ENCODE measurements at regions not wholly inside any gene's neighbourhood (a gene's known extent, or its start where the extent isn't known, plus 50 kb on each side); places are given as distances from the start of the nearest gene placed in this dataset.
"Not testable (repeated sequence)": the region's sequence is repeated elsewhere in the genome, so short reads cannot be mapped to it uniquely, and the experiment has no call there.

DNA sequence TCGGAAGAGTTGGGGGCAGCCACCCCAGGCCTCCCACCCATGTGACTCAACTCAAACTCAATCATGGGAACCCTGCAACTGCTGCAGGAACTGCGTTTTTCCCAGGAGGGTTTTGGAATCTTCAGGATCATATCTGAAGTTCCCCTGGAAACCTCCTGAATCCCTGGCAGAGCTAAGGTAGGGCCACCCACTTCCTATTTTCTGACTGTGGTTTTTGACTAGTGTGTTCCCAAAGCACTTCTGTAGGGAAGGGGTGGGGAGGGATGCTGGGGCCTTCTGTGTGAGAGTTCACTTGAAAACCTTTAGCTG is 127.6 kb upstream of the UNC5B start:
- H3K9ac ChIP-seq (ENCODE audit: low read length in 5 of 5) = no peak overlapping the region
- no peak overlapping the region for H3K4me3 ChIP-seq (ENCODE audit: low read depth in 1 of 5, low read length in 5 of 5)
- no peaks in the 10 kb centered on the region for H3K4me1 ChIP-seq (ENCODE audit: control insufficient read depth in 5 of 5, insufficient read depth in 5 of 5, low read length in 5 of 5)

DNA sequence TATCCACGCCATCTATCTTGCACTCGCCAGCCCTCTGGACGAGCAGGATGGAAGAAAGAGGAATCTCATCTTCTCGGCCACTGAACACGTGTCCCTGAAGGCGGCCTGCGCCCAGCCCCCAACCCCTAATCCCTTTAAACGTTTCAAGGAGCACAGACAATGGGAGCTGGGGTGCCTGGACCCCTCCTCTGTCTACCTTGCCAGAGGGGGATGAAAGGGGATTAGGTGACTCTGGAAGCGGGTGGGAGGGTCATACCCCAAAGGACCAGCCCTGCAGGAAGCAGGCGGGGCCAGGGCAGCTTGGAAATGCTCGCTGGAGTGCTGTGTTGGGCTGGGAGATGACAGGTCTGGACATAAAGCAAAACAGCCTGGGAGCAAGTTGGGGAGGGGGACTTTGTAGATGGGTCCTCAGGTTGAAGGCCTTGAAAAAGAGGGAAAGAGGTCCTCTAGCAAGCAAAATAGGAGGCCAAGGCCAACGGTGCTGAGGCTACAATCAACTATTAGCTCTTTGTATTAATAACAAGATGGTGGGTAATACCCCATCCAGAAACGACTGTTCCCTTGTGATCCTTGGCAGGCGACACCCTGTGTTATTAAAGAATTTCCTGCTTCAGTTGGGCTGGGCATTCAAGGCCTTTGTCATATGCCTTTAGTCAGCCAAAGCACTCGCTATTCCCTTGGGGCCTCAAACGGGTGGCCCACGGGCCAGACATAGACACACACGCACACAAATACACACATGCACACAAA is 126.5 kb upstream of the UNC5B start:
- Histone ChIP-seq H3K4me3 (ENCODE audit: low read depth in 1 of 5, low read length in 5 of 5) (no peak overlapping the region), H3K27me3 (ENCODE audit: control insufficient read depth in 5 of 5, insufficient read depth in 4 of 5, low read length in 5 of 5) (peaks cover 0 to 19% (median 8%) of the 10 kb centered on the region in 5 donors), H3K9me3 (ENCODE audit: control insufficient read depth in 5 of 5, low read length in 5 of 5) (no peaks in the 10 kb centered on the region), H3K9ac (ENCODE audit: low read length in 5 of 5) (no peak overlapping the region), H3K27ac (ENCODE audit: low read depth, low read length) (no peak overlapping the region), H3K4me1 (ENCODE audit: control insufficient read depth in 5 of 5, insufficient read depth in 5 of 5, low read length in 5 of 5) (no peaks in the 10 kb centered on the region), H3K36me3 (ENCODE audit: control insufficient read depth in 5 of 5, insufficient read depth in 5 of 5, low read length in 5 of 5) (no peaks in the 10 kb centered on the region)

More for the DNA sequence above, 127.6 kb upstream of the UNC5B start:
- H3K9me3 ChIP-seq (ENCODE audit: control insufficient read depth in 5 of 5, low read length in 5 of 5) = no peaks in the 10 kb centered on the region
- H3K36me3 ChIP-seq (ENCODE audit: control insufficient read depth in 5 of 5, insufficient read depth in 5 of 5, low read length in 5 of 5) = no peaks in the 10 kb centered on the region
- H3K27me3 ChIP-seq (ENCODE audit: control insufficient read depth in 5 of 5, insufficient read depth in 4 of 5, low read length in 5 of 5) = peaks cover 0 to 19% (median 14%) of the 10 kb centered on the region in 5 donors
- no peak overlapping the region for H3K27ac ChIP-seq (ENCODE audit: low read depth, low read length)

DNA sequence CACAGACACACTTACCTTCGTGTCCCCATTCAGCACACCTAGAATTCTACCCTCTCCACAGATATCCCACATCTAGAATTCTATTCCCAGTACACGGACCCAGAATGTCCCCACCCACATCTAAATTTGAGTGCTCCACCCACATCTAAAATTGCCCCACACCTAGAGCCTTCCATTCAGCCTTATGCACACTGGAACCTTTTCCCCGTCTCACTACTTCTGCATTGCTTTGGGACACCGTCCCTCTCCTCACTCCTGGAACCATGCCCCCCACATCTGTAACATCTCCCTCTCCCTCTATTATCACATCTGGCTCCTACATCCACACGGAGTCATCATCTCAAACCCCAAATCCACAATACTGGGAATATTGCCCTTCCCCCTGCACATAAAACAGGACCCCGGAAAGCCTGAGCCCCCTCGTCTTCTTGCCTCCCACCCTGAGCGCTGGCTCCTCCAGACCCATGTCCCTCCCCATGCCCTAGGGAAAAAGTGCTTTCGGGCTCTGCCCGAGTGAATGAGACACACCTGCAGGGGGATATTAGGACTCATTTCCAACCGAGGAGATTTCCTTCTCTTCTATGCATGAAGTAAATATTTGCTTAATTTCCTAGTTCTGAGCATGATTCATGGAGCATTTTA is 125.8 kb upstream of the UNC5B start:
- no peak overlapping the region for H3K27ac ChIP-seq (ENCODE audit: low read depth, low read length)
- H3K27me3 ChIP-seq (ENCODE audit: control insufficient read depth in 5 of 5, insufficient read depth in 4 of 5, low read length in 5 of 5) = peaks cover 0 to 20% (median 8%) of the 10 kb centered on the region in 5 donors
- H3K4me1 ChIP-seq (ENCODE audit: control insufficient read depth in 5 of 5, insufficient read depth in 5 of 5, low read length in 5 of 5) = no peaks in the 10 kb centered on the region
- no peak overlapping the region for H3K9ac ChIP-seq (ENCODE audit: low read length in 5 of 5)
- H3K4me3 ChIP-seq (ENCODE audit: low read depth in 1 of 5, low read length in 5 of 5) = no peak overlapping the region
- H3K9me3 ChIP-seq (ENCODE audit: control insufficient read depth in 5 of 5, low read length in 5 of 5) = no peaks in the 10 kb centered on the region
- no peaks in the 10 kb centered on the region for H3K36me3 ChIP-seq (ENCODE audit: control insufficient read depth in 5 of 5, insufficient read depth in 5 of 5, low read length in 5 of 5)

DNA sequence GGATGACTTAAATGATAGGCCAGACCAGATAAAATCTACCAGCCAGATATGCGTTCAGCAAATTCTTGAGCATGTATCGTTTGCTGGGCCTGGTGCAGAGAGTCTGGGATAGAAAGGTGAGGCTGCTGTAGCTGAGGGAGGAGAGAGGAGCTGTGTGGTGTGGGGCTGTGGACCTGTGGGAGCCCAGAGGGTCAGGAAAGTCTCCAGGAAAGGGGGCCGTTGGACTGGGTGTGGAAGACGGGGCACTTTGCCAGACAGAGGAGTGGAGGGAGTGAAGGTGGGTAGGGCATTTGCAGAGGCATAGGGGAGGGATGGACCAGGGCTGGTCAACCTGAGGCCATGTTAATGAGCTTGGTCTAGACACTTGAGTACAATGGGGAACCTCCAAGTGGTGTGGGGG is 124.7 kb upstream of the UNC5B start:
- no peak overlapping the region for H3K4me3 ChIP-seq (ENCODE audit: low read depth in 1 of 5, low read length in 5 of 5)
- no peaks in the 10 kb centered on the region for H3K36me3 ChIP-seq (ENCODE audit: control insufficient read depth in 5 of 5, insufficient read depth in 5 of 5, low read length in 5 of 5)
- peaks cover 0 to 20% (median 8%) of the 10 kb centered on the region in 5 donors for H3K27me3 ChIP-seq (ENCODE audit: control insufficient read depth in 5 of 5, insufficient read depth in 4 of 5, low read length in 5 of 5)
- no peak overlapping the region for H3K27ac ChIP-seq (ENCODE audit: low read depth, low read length)
- H3K9ac ChIP-seq (ENCODE audit: low read length in 5 of 5) = no peak overlapping the region
- H3K4me1 ChIP-seq (ENCODE audit: control insufficient read depth in 5 of 5, insufficient read depth in 5 of 5, low read length in 5 of 5) = peaks cover 0 to 3% (median 0%) of the 10 kb centered on the region in 5 donors
- H3K9me3 ChIP-seq (ENCODE audit: control insufficient read depth in 5 of 5, low read length in 5 of 5) = no peaks in the 10 kb centered on the region

DNA sequence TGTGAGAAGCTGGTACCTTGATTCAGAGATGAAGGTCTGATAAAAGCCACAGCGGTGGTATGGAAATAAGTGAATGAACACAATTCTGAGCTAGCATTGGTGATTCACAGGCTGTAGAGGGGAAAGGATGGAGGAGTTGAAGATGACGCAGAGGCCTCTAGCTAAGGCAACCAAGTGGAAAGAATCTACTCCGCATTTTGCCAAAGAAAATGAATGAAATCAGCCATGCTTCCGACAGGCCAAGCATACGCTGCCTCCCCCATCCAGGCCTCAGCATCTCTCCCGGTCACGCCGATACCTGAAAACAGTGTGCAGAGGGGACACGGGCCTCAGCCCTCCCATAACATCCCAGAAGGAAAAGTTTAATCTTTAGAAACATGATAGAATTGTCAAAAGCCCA is 124.3 kb upstream of the UNC5B start:
- Histone ChIP-seq H3K27ac (ENCODE audit: low read depth, low read length) (no peak overlapping the region), H3K4me3 (ENCODE audit: low read depth in 1 of 5, low read length in 5 of 5) (no peak overlapping the region), H3K4me1 (ENCODE audit: control insufficient read depth in 5 of 5, insufficient read depth in 5 of 5, low read length in 5 of 5) (peaks cover 0 to 6% (median 0%) of the 10 kb centered on the region in 5 donors), H3K9me3 (ENCODE audit: control insufficient read depth in 5 of 5, low read length in 5 of 5) (no peaks in the 10 kb centered on the region), H3K9ac (ENCODE audit: low read length in 5 of 5) (no peak overlapping the region), H3K27me3 (ENCODE audit: control insufficient read depth in 5 of 5, insufficient read depth in 4 of 5, low read length in 5 of 5) (peaks cover 0 to 20% (median 8%) of the 10 kb centered on the region in 5 donors), H3K36me3 (ENCODE audit: control insufficient read depth in 5 of 5, insufficient read depth in 5 of 5, low read length in 5 of 5) (no peaks in the 10 kb centered on the region)

DNA sequence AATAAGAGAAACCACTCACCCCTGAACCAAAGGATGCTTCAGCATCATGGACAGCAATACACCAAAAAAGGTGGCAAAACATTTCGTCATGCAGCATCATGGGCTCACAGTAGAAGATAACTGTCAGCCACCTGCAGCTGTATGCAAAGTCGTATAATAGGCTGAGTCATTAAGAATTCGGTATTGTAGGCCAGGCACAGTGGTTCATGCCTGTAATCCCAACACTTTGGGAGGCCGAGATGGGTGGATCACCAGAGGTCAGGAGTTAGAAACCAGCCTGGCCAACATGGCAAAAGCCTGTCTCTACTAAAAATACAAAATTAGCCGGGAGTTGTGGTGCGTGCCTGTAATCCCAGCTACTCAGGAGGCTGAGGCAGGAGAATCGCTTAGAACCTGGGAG is 123.8 kb upstream of the UNC5B start:
- not testable (repeated sequence) for H3K4me1 ChIP-seq (ENCODE audit: control insufficient read depth in 5 of 5, insufficient read depth in 5 of 5, low read length in 5 of 5); H3K36me3 ChIP-seq (ENCODE audit: control insufficient read depth in 5 of 5, insufficient read depth in 5 of 5, low read length in 5 of 5); H3K9me3 ChIP-seq (ENCODE audit: control insufficient read depth in 5 of 5, low read length in 5 of 5); H3K9ac ChIP-seq (ENCODE audit: low read length in 5 of 5); H3K4me3 ChIP-seq (ENCODE audit: low read depth in 1 of 5, low read length in 5 of 5); H3K27ac ChIP-seq (ENCODE audit: low read depth, low read length)
- peaks cover 0 to 20% (median 8%) of the 10 kb centered on the region in 5 donors for H3K27me3 ChIP-seq (ENCODE audit: control insufficient read depth in 5 of 5, insufficient read depth in 4 of 5, low read length in 5 of 5)

DNA sequence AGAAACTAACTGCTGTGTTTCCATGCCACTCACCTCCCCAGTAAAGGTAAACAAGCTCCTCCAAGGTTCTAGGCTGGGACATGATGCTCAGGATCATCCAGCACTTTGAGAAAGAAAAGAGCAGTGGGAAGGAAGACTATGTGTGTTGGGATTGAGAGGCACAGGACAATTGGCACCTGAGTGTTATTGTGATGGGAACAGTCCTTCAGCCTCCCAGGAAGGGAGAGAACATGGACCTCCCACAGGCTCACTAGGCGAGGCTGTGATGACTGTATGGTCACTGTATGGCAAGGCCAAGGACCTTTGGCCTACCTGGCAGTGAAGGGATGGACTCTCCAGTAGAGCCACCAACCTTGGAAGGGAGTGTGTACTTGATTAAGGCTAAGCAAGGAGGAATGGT is 123.2 kb upstream of the UNC5B start:
- Histone ChIP-seq H3K36me3 (ENCODE audit: control insufficient read depth in 5 of 5, insufficient read depth in 5 of 5, low read length in 5 of 5) (no peaks in the 10 kb centered on the region), H3K9ac (ENCODE audit: low read length in 5 of 5) (no peak overlapping the region), H3K4me3 (ENCODE audit: low read depth in 1 of 5, low read length in 5 of 5) (no peak overlapping the region), H3K27me3 (ENCODE audit: control insufficient read depth in 5 of 5, insufficient read depth in 4 of 5, low read length in 5 of 5) (peaks cover 0 to 18% (median 8%) of the 10 kb centered on the region in 5 donors), H3K9me3 (ENCODE audit: control insufficient read depth in 5 of 5, low read length in 5 of 5) (no peaks in the 10 kb centered on the region), H3K27ac (ENCODE audit: low read depth, low read length) (no peak overlapping the region), H3K4me1 (ENCODE audit: control insufficient read depth in 5 of 5, insufficient read depth in 5 of 5, low read length in 5 of 5) (peaks cover 0 to 7% (median 0%) of the 10 kb centered on the region in 5 donors)

DNA sequence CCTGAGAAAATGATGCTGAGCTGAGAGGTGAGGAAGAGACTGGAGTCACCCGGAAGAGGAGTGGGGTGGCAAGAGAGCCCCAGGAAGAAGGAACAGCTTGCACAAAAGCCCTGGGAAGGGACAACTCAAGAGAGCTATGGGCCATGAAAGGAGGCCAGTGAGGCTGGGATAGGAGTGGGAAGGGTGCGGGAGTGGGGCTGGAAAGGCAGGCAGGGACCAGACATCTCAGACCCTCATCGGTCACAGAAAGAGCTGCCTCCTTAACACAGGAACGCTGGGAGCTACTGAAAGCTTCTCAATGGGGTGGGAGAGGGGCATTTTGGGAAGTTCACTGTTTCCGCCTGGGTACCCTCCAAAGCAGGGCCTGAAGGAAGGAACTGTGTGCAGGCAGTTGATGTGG is 122.0 kb upstream of the UNC5B start:
- H3K36me3 ChIP-seq (ENCODE audit: control insufficient read depth in 5 of 5, insufficient read depth in 5 of 5, low read length in 5 of 5) = no peaks in the 10 kb centered on the region
- no peak overlapping the region for H3K4me3 ChIP-seq (ENCODE audit: low read depth in 1 of 5, low read length in 5 of 5)
- H3K27ac ChIP-seq (ENCODE audit: low read depth, low read length) = no peak overlapping the region
- no peaks in the 10 kb centered on the region for H3K9me3 ChIP-seq (ENCODE audit: control insufficient read depth in 5 of 5, low read length in 5 of 5)
- peaks cover 0 to 12% (median 7%) of the 10 kb centered on the region in 5 donors for H3K27me3 ChIP-seq (ENCODE audit: control insufficient read depth in 5 of 5, insufficient read depth in 4 of 5, low read length in 5 of 5)
- no peak overlapping the region for H3K9ac ChIP-seq (ENCODE audit: low read length in 5 of 5)
- peaks cover 0 to 7% (median 0%) of the 10 kb centered on the region in 5 donors for H3K4me1 ChIP-seq (ENCODE audit: control insufficient read depth in 5 of 5, insufficient read depth in 5 of 5, low read length in 5 of 5)

DNA sequence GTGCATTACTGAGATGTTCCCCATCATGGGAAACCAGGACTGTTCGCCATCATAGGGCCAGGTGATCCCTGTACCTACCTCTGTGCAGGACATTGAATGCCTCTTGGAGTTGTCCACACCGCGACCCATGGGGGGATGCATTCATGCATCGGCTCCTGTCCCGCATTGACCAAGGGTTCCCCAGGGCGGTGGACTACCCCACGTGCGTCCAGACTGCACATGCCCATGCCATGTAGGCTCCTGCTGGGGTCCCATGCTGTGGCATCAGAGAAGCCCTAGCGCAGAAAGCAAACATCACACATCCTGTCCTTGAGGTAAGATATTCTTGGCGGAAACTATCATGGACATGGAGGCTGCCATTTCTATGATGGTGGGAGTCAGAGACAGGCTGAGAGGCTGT is 121.6 kb upstream of the UNC5B start:
- no peak overlapping the region for H3K27ac ChIP-seq (ENCODE audit: low read depth, low read length)
- no peaks in the 10 kb centered on the region for H3K36me3 ChIP-seq (ENCODE audit: control insufficient read depth in 5 of 5, insufficient read depth in 5 of 5, low read length in 5 of 5)
- H3K9ac ChIP-seq (ENCODE audit: low read length in 5 of 5) = no peak overlapping the region
- peaks cover 0 to 9% (median 4%) of the 10 kb centered on the region in 5 donors for H3K27me3 ChIP-seq (ENCODE audit: control insufficient read depth in 5 of 5, insufficient read depth in 4 of 5, low read length in 5 of 5)
- peaks cover 0 to 7% (median 0%) of the 10 kb centered on the region in 5 donors for H3K4me1 ChIP-seq (ENCODE audit: control insufficient read depth in 5 of 5, insufficient read depth in 5 of 5, low read length in 5 of 5)
- no peaks in the 10 kb centered on the region for H3K9me3 ChIP-seq (ENCODE audit: control insufficient read depth in 5 of 5, low read length in 5 of 5)
- no peak overlapping the region for H3K4me3 ChIP-seq (ENCODE audit: low read depth in 1 of 5, low read length in 5 of 5)

DNA sequence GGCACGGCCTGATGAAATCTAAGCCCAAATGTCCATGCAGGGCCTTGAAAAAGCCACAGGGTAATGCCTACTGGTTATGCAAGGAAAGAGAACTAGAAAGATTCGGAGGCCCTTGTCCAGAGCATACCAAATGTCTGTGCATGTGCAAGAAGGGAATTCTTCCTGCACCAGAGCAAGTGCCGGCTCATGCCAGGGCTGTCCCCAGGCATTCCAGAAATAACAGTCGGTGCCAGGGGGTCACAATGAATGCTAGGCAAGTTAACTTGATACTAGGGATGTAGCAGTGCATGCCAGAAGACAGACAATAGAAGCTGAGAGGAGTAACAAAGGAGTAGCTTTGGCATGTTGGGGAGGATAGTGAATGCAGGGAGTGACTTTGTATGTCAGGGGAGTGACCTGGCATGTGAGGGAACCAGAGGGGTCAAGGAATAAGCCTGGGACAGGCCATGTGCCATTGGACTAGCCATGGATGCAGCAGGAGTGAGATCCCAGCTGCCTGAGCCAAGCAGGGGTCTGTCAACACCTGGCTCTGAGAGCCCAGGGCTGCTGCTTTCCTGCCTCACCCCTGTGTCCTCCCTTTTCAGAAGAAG is 119.5 kb upstream of the UNC5B start:
- no peak overlapping the region for H3K27ac ChIP-seq (ENCODE audit: low read depth, low read length)
- no peak overlapping the region for H3K4me3 ChIP-seq (ENCODE audit: low read depth in 1 of 5, low read length in 5 of 5)
- H3K36me3 ChIP-seq (ENCODE audit: control insufficient read depth in 5 of 5, insufficient read depth in 5 of 5, low read length in 5 of 5) = no peaks in the 10 kb centered on the region
- H3K27me3 ChIP-seq (ENCODE audit: control insufficient read depth in 5 of 5, insufficient read depth in 4 of 5, low read length in 5 of 5) = peaks cover 0 to 3% (median 0%) of the 10 kb centered on the region in 5 donors
- H3K9me3 ChIP-seq (ENCODE audit: control insufficient read depth in 5 of 5, low read length in 5 of 5) = no peaks in the 10 kb centered on the region
- H3K4me1 ChIP-seq (ENCODE audit: control insufficient read depth in 5 of 5, insufficient read depth in 5 of 5, low read length in 5 of 5) = peaks cover 0 to 7% (median 0%) of the 10 kb centered on the region in 5 donors
- H3K9ac ChIP-seq (ENCODE audit: low read length in 5 of 5) = no peak overlapping the region
